A549 (cell line): ENCODE measurements at regions not wholly inside any gene's neighbourhood (a gene's known extent, or its start where the extent isn't known, plus 50 kb on each side); places are given as distances from the start of the nearest gene placed in this dataset.

Experiments used
- ATAC-seq, 2 experiments: fragments of 200-7000 bp in 1 of 2; fragments of >200 bp in 1 of 2; cut with Nextera tagmentation in 1 of 2; cut with Tn5 transposase in 1 of 2; 3 replicates each; pipeline versions ENCODE4 v1.8.0 to v1.9.1; 2018 to 2020; ENCODE audit warnings: mild to moderate bottlenecking in 1 of 2, moderate library complexity in 1 of 2
- CTCF ChIA-PET: fragments of 300-600 bp; sonication (Branson Sonifier 250); formaldehyde crosslinking; extraction: SDS; loops from one replicate; lab custom pipeline; 2021; ENCODE audit warnings: antibody characterized with exemption, inconsistent platforms; lab: Yijun Ruan, JAX
- POLR2A ChIA-PET: fragments of 350-600 bp; formaldehyde crosslinking; extraction: SDS; loops from one replicate; lab custom pipeline; 2021; ENCODE audit warnings: antibody characterized with exemption, inconsistent platforms; lab: Yijun Ruan, JAX
- DNase-seq, 2 experiments: peaks; one replicate each; pipeline versions ENCODE4 v3.0.0 to v3.0.0-alpha.2; 2011 to 2016; ENCODE audit warnings: low read depth in 1 of 2, low spot score in 1 of 2
- FAIRE-seq: peaks from 2 replicates; lab custom pipeline; 2011; peaks lifted over from hg19 to GRCh38; lab: Jason Lieb, UNC
- H3K27ac ChIP-seq, 2 experiments: fragments of >200 bp; sonication (Bioruptor Twin); formaldehyde crosslinking; 3 replicates each; pipeline ENCODE4 v1.5.1; 2016 to 2017
- H3K4me1 ChIP-seq: fragments of >200 bp; sonication (Bioruptor Twin); formaldehyde crosslinking; 3 replicates; pipeline ENCODE4 v1.6.1; 2016
- H3K4me2 ChIP-seq: fragments of >200 bp; sonication (Bioruptor Twin); formaldehyde crosslinking; 3 replicates; pipeline ENCODE4 v1.6.1; 2016
- H3K4me3 ChIP-seq: fragments of >200 bp; sonication (Bioruptor Twin); formaldehyde crosslinking; 3 replicates; pipeline ENCODE4 v1.5.1; 2016
- H3K9me3 ChIP-seq: fragments of >200 bp; sonication (Bioruptor Twin); formaldehyde crosslinking; 3 replicates; pipeline ENCODE4 v1.6.1; 2016
- CBX8 ChIP-seq: fragments of 200-600 bp; sonication (generic); IDR thresholded peaks from 2 replicates; pipeline ENCODE4 v1.6.1; 2016
- CHD4 ChIP-seq: fragments of 200-600 bp; sonication (generic); IDR thresholded peaks from 2 replicates; pipeline ENCODE4 v1.6.1; 2016; ENCODE audit warnings: antibody characterized with exemption, mild to moderate bottlenecking, borderline replicate concordance
- ESRRA ChIP-seq: fragments of 150-350 bp; IDR thresholded peaks from 2 replicates; pipeline ENCODE4 v1.6.1; 2014; ENCODE audit warnings: mild to moderate bottlenecking, low read length, borderline replicate concordance
- FOSL2 ChIP-seq, 2 experiments: fragments of 450-650 bp in 1 of 2; fragments of >200 bp in 1 of 2; sonication (Bioruptor Twin) in 1 of 2; formaldehyde crosslinking; IDR thresholded peaks; 2 replicates each; pipeline versions ENCODE4 v1.5.0 to v1.6.1; 2016 to 2020; ENCODE audit warnings: mild to moderate bottlenecking in 1 of 2, moderate library complexity in 1 of 2
- FOXS1 ChIP-seq: fragments of 250-450 bp; sonication (Bioruptor Pico); IDR thresholded peaks from 2 replicates; pipeline ENCODE4 v1.5.0; 2020; ENCODE audit warnings: mild to moderate bottlenecking, moderate library complexity
- GATA3 ChIP-seq: IDR thresholded peaks from 2 replicates; pipeline ENCODE4 v1.6.1; 2012; ENCODE audit warnings: borderline replicate concordance
- HDAC2 ChIP-seq: fragments of 200-600 bp; sonication (generic); IDR thresholded peaks from 2 replicates; pipeline ENCODE4 v1.6.1; 2016
- HOXA7 ChIP-seq: fragments of 250-450 bp; sonication (Bioruptor Pico); IDR thresholded peaks from 2 replicates; pipeline ENCODE4 v1.5.0; 2020; ENCODE audit warnings: mild to moderate bottlenecking, moderate library complexity
- HOXB13 ChIP-seq: fragments of 250-450 bp; sonication (Bioruptor Pico); IDR thresholded peaks from 2 replicates; pipeline ENCODE4 v1.5.0; 2020; ENCODE audit warnings: low read depth, mild to moderate bottlenecking, moderate library complexity
- HOXB5 ChIP-seq: fragments of 250-450 bp; sonication (Bioruptor Pico); IDR thresholded peaks from 2 replicates; pipeline ENCODE4 v1.5.0; 2020; ENCODE audit warnings: mild to moderate bottlenecking, moderate library complexity
- MAZ ChIP-seq: fragments of 150-350 bp; IDR thresholded peaks from 2 replicates; pipeline ENCODE4 v1.6.1; 2014; ENCODE audit warnings: antibody characterized with exemption, low read depth, low read length, borderline replicate concordance
- MYC ChIP-seq: IDR thresholded peaks from 2 replicates; pipeline ENCODE4 v1.6.1; 2012; ENCODE audit warnings: mild to moderate bottlenecking, inconsistent platforms, low read length, improper control_type of control experiment, borderline replicate concordance
- NFE2L2 ChIP-seq: fragments of 150-350 bp; conservative IDR thresholded peaks from 2 replicates; pipeline ENCODE4 v1.6.1; 2014; ENCODE audit warnings: low read length
- NPAS2 ChIP-seq: fragments of 250-450 bp; sonication (Bioruptor Pico); IDR thresholded peaks from 2 replicates; pipeline ENCODE4 v1.8.0; 2022; ENCODE audit warnings: mild to moderate bottlenecking, moderate library complexity, borderline replicate concordance
- RCOR1 ChIP-seq: fragments of 150-350 bp; IDR thresholded peaks from 2 replicates; pipeline ENCODE4 v1.6.1; 2014; ENCODE audit warnings: antibody characterized with exemption, low read length, low read depth
- RNF2 ChIP-seq: fragments of 200-600 bp; sonication (generic); IDR thresholded peaks from 2 replicates; pipeline ENCODE4 v1.6.1; 2016; ENCODE audit warnings: low read depth, mild to moderate bottlenecking, antibody characterized with exemption, moderate library complexity, borderline replicate concordance
- SMC3 ChIP-seq: fragments of >200 bp; sonication (Bioruptor Twin); formaldehyde crosslinking; IDR thresholded peaks from 3 replicates; pipeline ENCODE4 v1.6.1; 2018; ENCODE audit warnings: inconsistent platforms
- TFCP2L1 ChIP-seq: fragments of 250-450 bp; sonication (Bioruptor Pico); IDR thresholded peaks from 2 replicates; pipeline ENCODE4 v1.5.0; 2021; ENCODE audit warnings: mild to moderate bottlenecking
- TP53 ChIP-seq: fragments of 250-450 bp; sonication (Bioruptor Pico); IDR thresholded peaks from 2 replicates; pipeline ENCODE4 v1.5.0; 2021; ENCODE audit warnings: mild to moderate bottlenecking, moderate library complexity
- ZC3H11A ChIP-seq: fragments of 450-650 bp; IDR thresholded peaks from 2 replicates; pipeline ENCODE4 v1.6.1; 2014; ENCODE audit warnings: antibody characterized with exemption, mild to moderate bottlenecking
- ZNF302 ChIP-seq: fragments of 250-450 bp; sonication (Bioruptor Pico); IDR thresholded peaks from 2 replicates; pipeline ENCODE4 v1.9.0; 2021; ENCODE audit warnings: inconsistent platforms, mild to moderate bottlenecking, moderate library complexity
- ZSCAN20 ChIP-seq: fragments of 250-450 bp; sonication (Bioruptor Pico); IDR thresholded peaks from 2 replicates; pipeline ENCODE4 v1.8.0; 2022; ENCODE audit warnings: mild to moderate bottlenecking, moderate library complexity
- WGBS: methylation state at CpG from one replicate; pipeline ENCODE4 v1.1.6; 2017; ENCODE audit errors: missing lambda C conversion rate; 5-methylcytosine and 5-hydroxymethylcytosine counted together
- TF ChIP-seq, protein P1 (sequence below): fragments of 250-450 bp; sonication (Bioruptor Pico); IDR thresholded peaks from 2 replicates; pipeline ENCODE4 v1.5.0; 2020; ENCODE audit warnings: low read depth, mild to moderate bottlenecking, moderate library complexity
- TF ChIP-seq, protein P2 (sequence below): fragments of >200 bp; sonication (Bioruptor Twin); formaldehyde crosslinking; IDR thresholded peaks from 2 replicates; pipeline ENCODE4 v1.6.1; 2016
- TF ChIP-seq, protein P3 (sequence below): fragments of >200 bp; sonication (Bioruptor Twin); formaldehyde crosslinking; IDR thresholded peaks from 3 replicates; pipeline ENCODE4 v1.6.1; 2016
- TF ChIP-seq, protein P4 (sequence below): IDR thresholded peaks from 2 replicates; pipeline ENCODE4 v1.6.1; 2012; ENCODE audit warnings: low read depth, borderline replicate concordance
- TF ChIP-seq, protein P5 (sequence below): fragments of >200 bp; sonication (Bioruptor Twin); formaldehyde crosslinking; IDR thresholded peaks from 3 replicates; pipeline ENCODE4 v1.5.1; 2016
- TF ChIP-seq, protein P6 (sequence below): fragments of 150-350 bp; IDR thresholded peaks from 2 replicates; pipeline ENCODE4 v1.6.1; 2014; ENCODE audit warnings: low read depth, mild to moderate bottlenecking, low read length

DNA sequence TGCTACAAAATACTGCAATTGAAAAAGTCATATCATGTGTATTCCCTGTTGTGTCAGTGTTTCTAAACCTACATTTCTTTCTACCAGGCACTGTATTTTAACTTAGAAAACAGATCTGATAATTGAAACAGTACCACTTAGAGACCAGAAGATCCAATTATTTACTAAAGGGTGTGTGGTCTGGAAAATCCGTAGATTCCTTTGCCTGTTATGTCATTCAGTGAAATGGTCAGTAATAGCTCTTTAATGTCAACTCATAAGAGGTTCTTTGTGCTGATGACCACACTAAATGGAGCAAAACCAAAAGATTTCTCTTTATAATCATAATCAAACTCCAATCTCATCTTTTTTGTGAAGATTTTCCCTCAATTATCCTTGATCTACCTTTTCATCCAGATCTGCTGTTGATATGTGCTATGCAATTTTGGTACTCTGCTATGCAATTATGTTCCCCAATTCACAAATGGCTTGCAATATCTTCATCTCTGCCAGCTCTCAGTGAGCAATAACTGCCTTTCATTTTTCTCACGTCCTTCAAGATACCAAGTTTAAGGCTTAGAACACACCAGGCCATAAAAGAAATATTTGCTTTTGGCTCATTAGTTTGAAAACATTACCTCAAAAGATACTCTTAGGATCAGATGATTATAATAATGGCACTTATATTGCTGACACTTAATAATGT is 165.5 kb downstream of the MOXD1 start:
- no peak overlapping the region for H3K4me2 ChIP-seq
- FAIRE-seq, result no peak
- H3K4me1 ChIP-seq, result no peaks in the 10 kb centered on the region
- 25% methylated on average over 2 of the region's 2 CpGs for WGBS
- ChIA-PET POLR2A (no interaction called here), CTCF (interaction anchor here (0.5 kb wide), 1 partner anchor 20 kb away, joined by 3 read pairs; no protein-coding TSS in a partner anchor)
- no peak for ATAC-seq
- H3K27ac ChIP-seq, result no peak overlapping the region
- H3K9me3 ChIP-seq, result no peaks in the 10 kb centered on the region
- TF ChIP-seq MAZ (no peak), RNF2 (no peak), TFCP2L1 (CRISPR knock-in tag) (no peak), GATA3 (no peak), FOSL2 (IDR thresholded peaks at IDR 0.05) (no peak), FOSL2 (CRISPR knock-in tag; IDR thresholded peaks at IDR 0.05) (no peak), NPAS2 (CRISPR knock-in tag) (no peak), ZNF302 (CRISPR knock-in tag) (no peak), RCOR1 (no peak), HOXB13 (CRISPR knock-in tag) (no peak), HDAC2 (no peak), TP53 (no peak), CHD4 (no peak), CBX8 (no peak), NFE2L2 (no peak), HOXA7 (no peak), SMC3 (no peak), ZC3H11A (no peak)
- TF ChIP-seq, protein P1, sequence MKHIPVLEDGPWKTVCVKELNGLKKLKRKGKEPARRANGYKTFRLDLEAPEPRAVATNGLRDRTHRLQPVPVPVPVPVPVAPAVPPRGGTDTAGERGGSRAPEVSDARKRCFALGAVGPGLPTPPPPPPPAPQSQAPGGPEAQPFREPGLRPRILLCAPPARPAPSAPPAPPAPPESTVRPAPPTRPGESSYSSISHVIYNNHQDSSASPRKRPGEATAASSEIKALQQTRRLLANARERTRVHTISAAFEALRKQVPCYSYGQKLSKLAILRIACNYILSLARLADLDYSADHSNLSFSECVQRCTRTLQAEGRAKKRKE (CRISPR knock-in tag), result no peak
- TF ChIP-seq, protein P2, sequence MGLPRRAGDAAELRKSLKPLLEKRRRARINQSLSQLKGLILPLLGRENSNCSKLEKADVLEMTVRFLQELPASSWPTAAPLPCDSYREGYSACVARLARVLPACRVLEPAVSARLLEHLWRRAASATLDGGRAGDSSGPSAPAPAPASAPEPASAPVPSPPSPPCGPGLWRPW, result no peak
- TF ChIP-seq, protein P3, sequence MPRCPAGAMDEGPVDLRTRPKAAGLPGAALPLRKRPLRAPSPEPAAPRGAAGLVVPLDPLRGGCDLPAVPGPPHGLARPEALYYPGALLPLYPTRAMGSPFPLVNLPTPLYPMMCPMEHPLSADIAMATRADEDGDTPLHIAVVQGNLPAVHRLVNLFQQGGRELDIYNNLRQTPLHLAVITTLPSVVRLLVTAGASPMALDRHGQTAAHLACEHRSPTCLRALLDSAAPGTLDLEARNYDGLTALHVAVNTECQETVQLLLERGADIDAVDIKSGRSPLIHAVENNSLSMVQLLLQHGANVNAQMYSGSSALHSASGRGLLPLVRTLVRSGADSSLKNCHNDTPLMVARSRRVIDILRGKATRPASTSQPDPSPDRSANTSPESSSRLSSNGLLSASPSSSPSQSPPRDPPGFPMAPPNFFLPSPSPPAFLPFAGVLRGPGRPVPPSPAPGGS, result no peak
- H3K4me3 ChIP-seq, result no peak overlapping the region
- no peak for DNase-seq

DNA sequence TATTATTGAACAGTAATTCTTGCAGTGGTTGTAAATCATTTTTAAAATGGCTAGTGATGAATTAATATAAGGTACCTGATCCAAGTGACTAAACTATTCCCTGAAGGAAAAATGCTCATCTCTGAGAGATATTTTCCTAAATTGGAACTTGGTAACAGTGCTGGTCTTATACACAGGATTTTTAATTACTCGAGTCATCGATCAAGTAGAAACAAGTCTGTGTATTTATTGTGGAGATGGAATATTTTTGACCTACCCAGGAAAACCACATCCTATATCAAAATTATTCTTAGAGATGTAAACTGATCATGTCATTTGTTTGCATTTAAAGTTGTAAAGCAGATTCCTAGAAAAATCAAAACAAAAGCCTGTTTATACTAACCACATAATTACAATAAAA is 166.9 kb downstream of the MOXD1 start:
- CTCF ChIA-PET, result interaction anchor here (0.6 kb wide), 1 partner anchor 310 kb away, joined by 3 read pairs; no protein-coding TSS in a partner anchor
- no peaks in the 10 kb centered on the region for H3K4me1 ChIP-seq
- FAIRE-seq, result no peak
- TF ChIP-seq, protein P4, sequence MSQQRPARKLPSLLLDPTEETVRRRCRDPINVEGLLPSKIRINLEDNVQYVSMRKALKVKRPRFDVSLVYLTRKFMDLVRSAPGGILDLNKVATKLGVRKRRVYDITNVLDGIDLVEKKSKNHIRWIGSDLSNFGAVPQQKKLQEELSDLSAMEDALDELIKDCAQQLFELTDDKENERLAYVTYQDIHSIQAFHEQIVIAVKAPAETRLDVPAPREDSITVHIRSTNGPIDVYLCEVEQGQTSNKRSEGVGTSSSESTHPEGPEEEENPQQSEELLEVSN, result no peak
- TF ChIP-seq FOXS1 (CRISPR knock-in tag), result no peak
- no peak for TF ChIP-seq HOXB5 (CRISPR knock-in tag)
- TF ChIP-seq, protein P5, sequence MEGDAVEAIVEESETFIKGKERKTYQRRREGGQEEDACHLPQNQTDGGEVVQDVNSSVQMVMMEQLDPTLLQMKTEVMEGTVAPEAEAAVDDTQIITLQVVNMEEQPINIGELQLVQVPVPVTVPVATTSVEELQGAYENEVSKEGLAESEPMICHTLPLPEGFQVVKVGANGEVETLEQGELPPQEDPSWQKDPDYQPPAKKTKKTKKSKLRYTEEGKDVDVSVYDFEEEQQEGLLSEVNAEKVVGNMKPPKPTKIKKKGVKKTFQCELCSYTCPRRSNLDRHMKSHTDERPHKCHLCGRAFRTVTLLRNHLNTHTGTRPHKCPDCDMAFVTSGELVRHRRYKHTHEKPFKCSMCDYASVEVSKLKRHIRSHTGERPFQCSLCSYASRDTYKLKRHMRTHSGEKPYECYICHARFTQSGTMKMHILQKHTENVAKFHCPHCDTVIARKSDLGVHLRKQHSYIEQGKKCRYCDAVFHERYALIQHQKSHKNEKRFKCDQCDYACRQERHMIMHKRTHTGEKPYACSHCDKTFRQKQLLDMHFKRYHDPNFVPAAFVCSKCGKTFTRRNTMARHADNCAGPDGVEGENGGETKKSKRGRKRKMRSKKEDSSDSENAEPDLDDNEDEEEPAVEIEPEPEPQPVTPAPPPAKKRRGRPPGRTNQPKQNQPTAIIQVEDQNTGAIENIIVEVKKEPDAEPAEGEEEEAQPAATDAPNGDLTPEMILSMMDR, result no peak
- TF ChIP-seq MYC, result no peak
- TF ChIP-seq, protein P6, sequence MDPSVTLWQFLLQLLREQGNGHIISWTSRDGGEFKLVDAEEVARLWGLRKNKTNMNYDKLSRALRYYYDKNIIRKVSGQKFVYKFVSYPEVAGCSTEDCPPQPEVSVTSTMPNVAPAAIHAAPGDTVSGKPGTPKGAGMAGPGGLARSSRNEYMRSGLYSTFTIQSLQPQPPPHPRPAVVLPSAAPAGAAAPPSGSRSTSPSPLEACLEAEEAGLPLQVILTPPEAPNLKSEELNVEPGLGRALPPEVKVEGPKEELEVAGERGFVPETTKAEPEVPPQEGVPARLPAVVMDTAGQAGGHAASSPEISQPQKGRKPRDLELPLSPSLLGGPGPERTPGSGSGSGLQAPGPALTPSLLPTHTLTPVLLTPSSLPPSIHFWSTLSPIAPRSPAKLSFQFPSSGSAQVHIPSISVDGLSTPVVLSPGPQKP, result no peak
- TF ChIP-seq GATA3, result no peak
- no peak for TF ChIP-seq ESRRA
- TF ChIP-seq, protein P1 (CRISPR knock-in tag), result no peak
- TF ChIP-seq ZSCAN20 (CRISPR knock-in tag), result no peak
- TF ChIP-seq, all 56 proteins: peak for 0
- H3K9me3 ChIP-seq, result no peaks in the 10 kb centered on the region
- no peak overlapping the region for H3K4me2 ChIP-seq
- WGBS, result 63% methylated on average over 2 of the region's 2 CpGs
- H3K4me3 ChIP-seq, result no peak overlapping the region
- DNase-seq (no peak), ATAC-seq (no peak)
- POLR2A ChIA-PET, result no interaction called here
- no peak overlapping the region for H3K27ac ChIP-seq
